Thyroid gland (tissue), 4 donors: ENCODE measurements at regions not wholly inside any gene's neighbourhood (a gene's known extent, or its start where the extent isn't known, plus 50 kb on each side); places are given as distances from the start of the nearest gene placed in this dataset.

Source experiments
- DNase-seq, 2 donors: peaks; one replicate each; pipeline ENCODE4 v3.0.0-alpha.2; 2019
- H3K27ac ChIP-seq, 3 donors: fragments of 200-600 bp; sonication (generic); 1 replicate in 2 of 3; 2 replicates in 1 of 3; pipeline ENCODE4 v1.5.1; 2016 to 2019; ENCODE audit warnings: mild to moderate bottlenecking in 1 of 3, moderate library complexity in 1 of 3
- H3K27me3 ChIP-seq: fragments of 200-600 bp; sonication (generic); one replicate; pipeline ENCODE4 v1.5.1; 2019
- H3K36me3 ChIP-seq, 2 donors: fragments of 200-600 bp; sonication (generic); one replicate each; pipeline ENCODE4 v1.5.1; 2016 to 2019
- H3K4me1 ChIP-seq, 2 donors: fragments of 200-600 bp; sonication (generic); one replicate each; pipeline ENCODE4 v1.5.1; 2017 to 2019
- H3K4me3 ChIP-seq, 3 donors: fragments of 200-600 bp; sonication (generic); replicated peaks in 1 of 3; 1 replicate in 2 of 3; 2 replicates in 1 of 3; pipeline ENCODE4 v1.5.1; 2016; ENCODE audit warnings: mild to moderate bottlenecking in 1 of 3
- H3K9me3 ChIP-seq: fragments of 200-600 bp; sonication (generic); one replicate; pipeline ENCODE4 v1.5.1; 2017
- POLR2A ChIP-seq, 2 donors: fragments of 450-650 bp; IDR thresholded peaks; one replicate each; pipeline ENCODE4 v1.6.1; 2017; ENCODE audit warnings: antibody characterized with exemption in 2 of 2, mild to moderate bottlenecking in 2 of 2, moderate library complexity in 1 of 2
- WGBS, 2 donors: methylation state at CpG; one replicate each; pipeline ENCODE4 v1.1.5; 2017; 5-methylcytosine and 5-hydroxymethylcytosine counted together
- intact Hi-C: fragments of 100-400 bp; cut with DNase I; formaldehyde crosslinking; loops from one replicate; pipeline ENCODE4 v1.15.1; 2023
- TF ChIP-seq, protein P1 (sequence below), 6 experiments: fragments of 200-600 bp in 3 of 6; fragments of 450-650 bp in 3 of 6; sonication (generic) in 3 of 6; IDR thresholded peaks; one replicate each; pipeline ENCODE4 v1.5.1; 2016 to 2019; ENCODE audit warnings: antibody characterized with exemption in 6 of 6, mild to moderate bottlenecking in 2 of 6, inconsistent platforms in 1 of 6, moderate library complexity in 1 of 6

GRCh38 chr15:38670128-38671005 lies 105.8 kb upstream of the RASGRP1 start:
- Histone ChIP-seq H3K4me1 (no peaks in the 10 kb centered on the region), H3K36me3 (no peaks in the 10 kb centered on the region), H3K27ac (no peak overlapping the region), H3K4me3 (no peak overlapping the region), H3K9me3 (no peaks in the 10 kb centered on the region), H3K27me3 (no peaks in the 10 kb centered on the region)
- intact Hi-C loops = no loop called here
- no peak for DNase-seq
- 84 to 92% methylated on average over 3 of the region's 3 CpGs for WGBS, 2 donors
- TF ChIP-seq, protein P1, sequence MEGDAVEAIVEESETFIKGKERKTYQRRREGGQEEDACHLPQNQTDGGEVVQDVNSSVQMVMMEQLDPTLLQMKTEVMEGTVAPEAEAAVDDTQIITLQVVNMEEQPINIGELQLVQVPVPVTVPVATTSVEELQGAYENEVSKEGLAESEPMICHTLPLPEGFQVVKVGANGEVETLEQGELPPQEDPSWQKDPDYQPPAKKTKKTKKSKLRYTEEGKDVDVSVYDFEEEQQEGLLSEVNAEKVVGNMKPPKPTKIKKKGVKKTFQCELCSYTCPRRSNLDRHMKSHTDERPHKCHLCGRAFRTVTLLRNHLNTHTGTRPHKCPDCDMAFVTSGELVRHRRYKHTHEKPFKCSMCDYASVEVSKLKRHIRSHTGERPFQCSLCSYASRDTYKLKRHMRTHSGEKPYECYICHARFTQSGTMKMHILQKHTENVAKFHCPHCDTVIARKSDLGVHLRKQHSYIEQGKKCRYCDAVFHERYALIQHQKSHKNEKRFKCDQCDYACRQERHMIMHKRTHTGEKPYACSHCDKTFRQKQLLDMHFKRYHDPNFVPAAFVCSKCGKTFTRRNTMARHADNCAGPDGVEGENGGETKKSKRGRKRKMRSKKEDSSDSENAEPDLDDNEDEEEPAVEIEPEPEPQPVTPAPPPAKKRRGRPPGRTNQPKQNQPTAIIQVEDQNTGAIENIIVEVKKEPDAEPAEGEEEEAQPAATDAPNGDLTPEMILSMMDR (IDR thresholded peaks at IDR 0.05) = no peak
- no peak for TF ChIP-seq POLR2A (IDR thresholded peaks at IDR 0.05)

DNA sequence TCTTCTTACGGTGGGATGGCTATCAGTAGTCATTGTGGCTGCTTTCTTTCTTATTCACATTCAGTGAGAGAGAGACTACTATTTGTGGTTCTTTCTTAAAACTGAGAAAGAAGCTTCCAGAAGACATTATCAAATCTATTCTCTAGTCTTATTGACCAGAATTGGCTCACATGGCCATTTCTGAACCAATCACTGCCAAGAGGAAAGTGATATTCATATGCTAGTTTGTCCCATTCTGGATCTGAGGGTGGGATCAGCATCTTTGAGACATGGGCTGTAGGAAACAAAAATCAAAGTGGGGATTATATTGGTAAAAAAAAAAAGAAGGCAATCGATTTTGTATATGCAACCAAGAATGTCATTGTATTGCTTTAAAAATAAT lies 106.4 kb upstream of the RASGRP1 start:
- Histone ChIP-seq H3K27me3 (no peaks in the 10 kb centered on the region), H3K9me3 (no peaks in the 10 kb centered on the region), H3K27ac (no peak overlapping the region), H3K4me3 (no peak overlapping the region), H3K4me1 (no peaks in the 10 kb centered on the region), H3K36me3 (no peaks in the 10 kb centered on the region)
- 94 to 95% methylated on average over 2 of the region's 2 CpGs for WGBS, 2 donors
- intact Hi-C loops = no loop called here
- DNase-seq = no peak
- TF ChIP-seq, protein P1 (IDR thresholded peaks at IDR 0.05) = no peak
- no peak for TF ChIP-seq POLR2A (IDR thresholded peaks at IDR 0.05)

GRCh38 chr15:38671675-38672254 lies 107.2 kb upstream of the RASGRP1 start:
- Histone ChIP-seq H3K9me3 (no peaks in the 10 kb centered on the region), H3K27me3 (no peaks in the 10 kb centered on the region), H3K27ac (no peak overlapping the region), H3K4me3 (no peak overlapping the region), H3K36me3 (no peaks in the 10 kb centered on the region), H3K4me1 (no peaks in the 10 kb centered on the region)
- no peak for DNase-seq
- TF ChIP-seq, protein P1 (IDR thresholded peaks at IDR 0.05) = no peak
- TF ChIP-seq POLR2A (IDR thresholded peaks at IDR 0.05) = no peak
- WGBS, 2 donors = 79 to 84% methylated on average over 6 of the region's 6 CpGs
- intact Hi-C loops = no loop called here

DNA sequence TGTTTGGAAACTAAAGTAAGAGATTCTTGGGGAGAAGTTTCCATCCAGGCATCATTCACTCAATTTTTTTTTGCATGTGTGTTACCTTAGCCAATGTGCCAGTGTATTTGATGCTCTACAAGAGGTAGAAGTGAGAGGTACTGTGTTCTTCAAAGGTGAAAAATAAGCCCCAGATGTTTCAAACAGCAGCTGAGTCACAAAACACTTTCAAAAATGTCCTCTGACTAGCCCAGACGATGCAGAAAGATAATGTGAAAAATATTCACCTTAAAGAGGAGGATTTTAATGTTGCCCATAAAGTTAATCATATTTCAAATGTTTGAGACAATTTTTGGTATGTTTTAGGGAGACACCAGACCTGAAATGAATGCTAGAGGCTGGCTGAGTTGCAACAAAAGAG lies 107.7 kb upstream of the RASGRP1 start:
- DNase-seq = no peak
- 58 to 82% methylated on average over 1 of the region's 1 CpG for WGBS, 2 donors
- TF ChIP-seq POLR2A (IDR thresholded peaks at IDR 0.05) = no peak
- TF ChIP-seq, protein P1 (IDR thresholded peaks at IDR 0.05) = no peak
- H3K36me3 ChIP-seq = no peaks in the 10 kb centered on the region
- H3K9me3 ChIP-seq = no peaks in the 10 kb centered on the region
- intact Hi-C loops = no loop called here
- H3K27me3 ChIP-seq = no peaks in the 10 kb centered on the region
- no peak overlapping the region for H3K4me3 ChIP-seq
- no peaks in the 10 kb centered on the region for H3K4me1 ChIP-seq
- H3K27ac ChIP-seq = no peak overlapping the region
